HFF-Myc (cell line): ENCODE measurements at regions not wholly inside any gene's neighbourhood (a gene's known extent, or its start where the extent isn't known, plus 50 kb on each side); places are given as distances from the start of the nearest gene placed in this dataset.

Source experiments
- DNase-seq: peaks from one replicate; pipeline ENCODE4 v3.0.0-alpha.2; 2011; ENCODE audit warnings: low read depth; ENCODE audit errors: extremely low read depth
- H3K4me3 ChIP-seq: replicated peaks from 2 replicates; pipeline ENCODE4 v1.5.1; 2011; ENCODE audit warnings: low read depth, mild to moderate bottlenecking, control low read depth, low read length
- TF ChIP-seq, protein P1 (sequence below): IDR thresholded peaks from 2 replicates; pipeline ENCODE4 v1.5.1; 2012; ENCODE audit warnings: mild to moderate bottlenecking, low read depth, low read length, control low read depth; ENCODE audit errors: missing control alignments

- no peak for DNase-seq
- no peak overlapping the region for H3K4me3 ChIP-seq
- TF ChIP-seq, protein P1, sequence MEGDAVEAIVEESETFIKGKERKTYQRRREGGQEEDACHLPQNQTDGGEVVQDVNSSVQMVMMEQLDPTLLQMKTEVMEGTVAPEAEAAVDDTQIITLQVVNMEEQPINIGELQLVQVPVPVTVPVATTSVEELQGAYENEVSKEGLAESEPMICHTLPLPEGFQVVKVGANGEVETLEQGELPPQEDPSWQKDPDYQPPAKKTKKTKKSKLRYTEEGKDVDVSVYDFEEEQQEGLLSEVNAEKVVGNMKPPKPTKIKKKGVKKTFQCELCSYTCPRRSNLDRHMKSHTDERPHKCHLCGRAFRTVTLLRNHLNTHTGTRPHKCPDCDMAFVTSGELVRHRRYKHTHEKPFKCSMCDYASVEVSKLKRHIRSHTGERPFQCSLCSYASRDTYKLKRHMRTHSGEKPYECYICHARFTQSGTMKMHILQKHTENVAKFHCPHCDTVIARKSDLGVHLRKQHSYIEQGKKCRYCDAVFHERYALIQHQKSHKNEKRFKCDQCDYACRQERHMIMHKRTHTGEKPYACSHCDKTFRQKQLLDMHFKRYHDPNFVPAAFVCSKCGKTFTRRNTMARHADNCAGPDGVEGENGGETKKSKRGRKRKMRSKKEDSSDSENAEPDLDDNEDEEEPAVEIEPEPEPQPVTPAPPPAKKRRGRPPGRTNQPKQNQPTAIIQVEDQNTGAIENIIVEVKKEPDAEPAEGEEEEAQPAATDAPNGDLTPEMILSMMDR = no peak
Measured at GRCh38 chr20:39252035-39252434, 289.9 kb downstream of the DHX35 start.

- no peak for DNase-seq
- TF ChIP-seq, protein P1 = no peak
- no peak overlapping the region for H3K4me3 ChIP-seq
Measured at GRCh38 chr20:39249798-39250197, 287.7 kb downstream of the DHX35 start.

DNA sequence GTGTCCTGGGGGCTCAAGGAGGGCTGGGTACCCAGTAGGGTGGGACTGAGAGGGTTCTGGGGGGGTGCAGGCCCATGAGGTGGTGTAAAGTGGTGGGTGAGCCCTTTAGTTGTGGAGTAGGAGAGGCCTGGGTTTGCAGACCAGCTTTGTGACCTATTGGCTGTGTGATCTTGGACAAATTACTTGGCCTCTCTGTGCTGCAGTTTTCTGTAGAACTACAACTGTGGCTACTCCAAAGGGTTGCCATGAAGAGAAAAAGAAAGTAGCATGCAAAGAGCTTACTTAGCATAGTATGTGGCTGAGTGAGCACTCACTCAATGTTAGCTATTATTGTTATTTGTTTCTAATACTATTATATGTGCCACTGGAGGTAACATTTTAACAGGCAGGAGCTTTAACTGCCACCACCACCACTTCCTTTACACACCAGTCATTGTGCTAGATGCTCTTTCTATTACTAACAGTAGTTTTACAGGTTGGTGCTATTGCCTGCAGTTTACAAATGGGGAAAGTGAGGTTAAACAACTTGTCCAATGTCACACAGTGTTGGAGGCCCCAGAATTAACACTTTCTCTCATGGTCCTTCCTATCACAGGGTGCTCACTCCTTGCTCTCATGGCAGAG, 286.8 kb downstream of the DHX35 start:
- no peak for DNase-seq
- TF ChIP-seq, protein P1 = no peak
- no peak overlapping the region for H3K4me3 ChIP-seq

GRCh38 chr20:39248171-39248861, 286.2 kb downstream of the DHX35 start:
- DNase-seq = no peak
- no peak overlapping the region for H3K4me3 ChIP-seq
- TF ChIP-seq, protein P1 = no peak

DNA sequence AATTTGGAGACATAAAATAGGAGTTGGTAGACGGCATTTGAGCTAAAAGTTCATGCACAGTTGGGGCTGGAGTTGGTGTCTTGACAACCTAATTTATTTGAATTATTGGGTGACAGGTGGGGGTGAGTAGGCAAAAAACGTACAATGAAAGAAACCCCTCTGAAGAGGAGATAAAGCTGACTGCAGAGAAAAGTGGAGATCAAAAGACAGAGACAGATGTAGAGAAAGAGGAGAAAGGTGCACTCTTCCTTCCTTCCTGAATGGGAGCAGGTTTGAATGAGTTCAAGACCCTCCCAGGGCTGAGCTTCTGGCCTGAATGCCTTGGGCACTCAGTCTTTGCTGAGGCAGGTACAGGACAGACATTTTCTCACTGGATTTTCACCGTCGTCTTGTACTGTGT, 284.3 kb downstream of the DHX35 start:
- no peak for DNase-seq
- H3K4me3 ChIP-seq = no peak overlapping the region
- TF ChIP-seq, protein P1 = no peak

DNA sequence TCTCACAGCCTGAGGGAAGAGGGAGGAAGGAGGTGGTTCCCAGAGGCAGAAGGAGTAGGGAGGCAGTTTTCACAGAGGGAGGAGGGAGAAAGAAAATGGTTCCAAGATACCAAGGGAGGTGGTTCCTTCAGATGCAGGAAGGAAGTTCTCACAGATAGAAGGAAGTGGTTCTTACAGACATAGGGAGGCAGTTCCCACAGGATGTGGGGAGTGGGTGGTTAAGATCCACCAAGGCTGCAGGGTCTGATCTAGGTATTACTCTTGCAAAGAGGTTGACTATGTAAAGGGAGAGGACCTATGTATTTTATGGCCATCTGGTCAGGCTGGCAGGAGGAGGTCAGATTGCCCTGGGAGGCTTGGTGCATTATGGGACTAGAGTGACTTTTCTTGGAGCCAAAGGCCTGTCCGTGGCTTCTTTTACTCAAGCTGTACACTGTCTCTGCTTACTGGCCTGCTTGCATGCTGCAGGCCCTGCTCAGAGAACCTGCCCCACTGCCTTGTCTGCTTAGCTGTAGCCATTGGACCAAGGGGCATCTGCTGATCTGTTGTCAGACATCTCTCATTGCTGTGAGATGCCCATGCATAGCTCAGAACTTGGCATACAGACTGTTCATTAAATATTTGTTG, 283.7 kb downstream of the DHX35 start:
- H3K4me3 ChIP-seq = no peak overlapping the region
- DNase-seq = no peak
- TF ChIP-seq, protein P1 = no peak
